H9 (cell line): ENCODE measurements at regions not wholly inside any gene's neighbourhood (a gene's known extent, or its start where the extent isn't known, plus 50 kb on each side); places are given as distances from the start of the nearest gene placed in this dataset.

Experiments
- DNase-seq: peaks from one replicate; pipeline ENCODE4 v3.0.0-alpha.2; 2017
- H2AFZ ChIP-seq: one replicate; pipeline ENCODE4 v1.6.1; 2013; ENCODE audit warnings: mild to moderate bottlenecking, low read length, control low read depth, moderate library complexity
- H2AK5ac ChIP-seq: 2 replicates; pipeline ENCODE4 v1.6.1; 2013; ENCODE audit warnings: low read length, control low read depth, mixed read lengths; ENCODE audit not compliant: insufficient read length
- H2BK120ac ChIP-seq: one replicate; pipeline ENCODE4 v1.6.1; 2013; ENCODE audit warnings: low read depth, mild to moderate bottlenecking, low read length, control low read depth, inconsistent platforms; ENCODE audit not compliant: poor library complexity, severe bottlenecking
- H2BK12ac ChIP-seq: 2 replicates; pipeline ENCODE4 v1.6.1; 2013; ENCODE audit warnings: low read length, control low read depth, mixed read lengths, low read depth; ENCODE audit not compliant: insufficient read length
- H2BK15ac ChIP-seq: 2 replicates; pipeline ENCODE4 v1.6.1; 2013; ENCODE audit warnings: low read depth, low read length, control low read depth
- H2BK20ac ChIP-seq: one replicate; pipeline ENCODE4 v1.6.1; 2013; ENCODE audit warnings: low read depth, mild to moderate bottlenecking, low read length, control low read depth, inconsistent platforms; ENCODE audit not compliant: poor library complexity, severe bottlenecking
- H2BK5ac ChIP-seq: 2 replicates; pipeline ENCODE4 v1.6.1; 2013; ENCODE audit warnings: low read length, control low read depth, mixed read lengths; ENCODE audit not compliant: insufficient read length
- H3K14ac ChIP-seq: 2 replicates; pipeline ENCODE4 v1.6.1; 2013; ENCODE audit warnings: low read length, control low read depth; ENCODE audit not compliant: insufficient read depth
- H3K18ac ChIP-seq: 2 replicates; pipeline ENCODE4 v1.6.1; 2013; ENCODE audit warnings: low read depth, mild to moderate bottlenecking, mixed read lengths, low read length, control low read depth; ENCODE audit not compliant: insufficient read length
- H3K23ac ChIP-seq: 2 replicates; pipeline ENCODE4 v1.6.1; 2013; ENCODE audit warnings: low read length, control low read depth, mixed read lengths, low read depth; ENCODE audit not compliant: insufficient read length
- H3K23me2 ChIP-seq: 2 replicates; pipeline ENCODE4 v1.6.1; 2013; ENCODE audit warnings: low read depth, mild to moderate bottlenecking, mixed read lengths, low read length, control low read depth; ENCODE audit not compliant: insufficient read length, poor library complexity, severe bottlenecking
- H3K27ac ChIP-seq: 2 replicates; pipeline ENCODE4 v1.5.1; 2013; ENCODE audit warnings: low read length, control low read depth, mixed read lengths, low read depth; ENCODE audit not compliant: insufficient read length
- H3K27me3 ChIP-seq: 2 replicates; pipeline ENCODE4 v1.6.1; 2013; ENCODE audit warnings: low read length, control low read depth, inconsistent platforms; ENCODE audit not compliant: insufficient read depth
- H3K4ac ChIP-seq: 2 replicates; pipeline ENCODE4 v1.6.1; 2013; ENCODE audit warnings: low read depth, mild to moderate bottlenecking, control low read depth, inconsistent platforms, low read length, moderate library complexity
- H3K4me1 ChIP-seq: 2 replicates; pipeline ENCODE4 v1.6.1; 2013; ENCODE audit warnings: low read length, control low read depth, inconsistent platforms; ENCODE audit not compliant: insufficient read depth
- H3K4me2 ChIP-seq: 2 replicates; pipeline ENCODE4 v1.6.1; 2013; ENCODE audit warnings: low read length, control low read depth, mixed read lengths; ENCODE audit not compliant: insufficient read length, insufficient read depth
- H3K56ac ChIP-seq: 2 replicates; pipeline ENCODE4 v1.6.1; 2013; ENCODE audit warnings: low read depth, mild to moderate bottlenecking, mixed read lengths, low read length, control low read depth; ENCODE audit not compliant: insufficient read length
- H3K79me1 ChIP-seq: 2 replicates; pipeline ENCODE4 v1.6.1; 2013; ENCODE audit warnings: low read depth, mild to moderate bottlenecking, moderate library complexity, low read length, control low read depth, inconsistent platforms; ENCODE audit not compliant: insufficient read depth, poor library complexity, severe bottlenecking
- H3K79me2 ChIP-seq: 2 replicates; pipeline ENCODE4 v1.6.1; 2013; ENCODE audit warnings: low read length, control low read depth, inconsistent platforms; ENCODE audit not compliant: insufficient read depth
- H3K9ac ChIP-seq: 2 replicates; pipeline ENCODE4 v1.6.1; 2013; ENCODE audit warnings: low read length, control low read depth, mixed read lengths; ENCODE audit not compliant: insufficient read length; ENCODE audit errors: extremely low read depth
- H3K9me3 ChIP-seq: one replicate; pipeline ENCODE4 v1.6.1; 2013; ENCODE audit warnings: low read depth, low read length, inconsistent platforms; ENCODE audit not compliant: control insufficient read depth
- H3T11ph ChIP-seq: one replicate; pipeline ENCODE4 v1.6.1; 2013; ENCODE audit warnings: mild to moderate bottlenecking, low read length, control low read depth, inconsistent platforms
- H4K20me1 ChIP-seq: one replicate; pipeline ENCODE4 v1.6.1; 2013; ENCODE audit not compliant: control insufficient read depth, insufficient read length, insufficient read depth
- H4K5ac ChIP-seq: 2 replicates; pipeline ENCODE4 v1.6.1; 2013; ENCODE audit warnings: low read depth, mild to moderate bottlenecking, mixed read lengths, low read length, control low read depth; ENCODE audit not compliant: insufficient read length
- H4K8ac ChIP-seq: replicated peaks from 2 replicates; pipeline ENCODE4 v1.6.1; 2013; ENCODE audit warnings: low read length, control low read depth, mixed read lengths, low read depth; ENCODE audit not compliant: insufficient read length
- H4K91ac ChIP-seq: 2 replicates; pipeline ENCODE4 v1.6.1; 2013; ENCODE audit warnings: low read depth, mild to moderate bottlenecking, moderate library complexity, mixed read lengths, low read length, control low read depth; ENCODE audit not compliant: insufficient read length
- H3K27ac Mint-ChIP-seq, 3 experiments: 2 replicates in 2 of 3; 3 replicates in 1 of 3; pipeline ENCODE4 v1.8.0; 2020 to 2021; ENCODE audit warnings: mixed read lengths in 3 of 3, mild to moderate bottlenecking in 1 of 3, moderate library complexity in 1 of 3
- H3K27me3 Mint-ChIP-seq: 2 replicates; pipeline ENCODE4 v1.8.0; 2021; ENCODE audit warnings: low read depth, mild to moderate bottlenecking, moderate library complexity, mixed read lengths
- H3K36me3 Mint-ChIP-seq, 3 experiments: 2 replicates in 2 of 3; 3 replicates in 1 of 3; pipeline ENCODE4 v1.8.0; 2020 to 2021; ENCODE audit warnings: low read depth in 3 of 3, mixed read lengths in 3 of 3; ENCODE audit not compliant: insufficient read depth in 1 of 3
- H3K4me1 Mint-ChIP-seq, 2 experiments: 2 replicates each; pipeline ENCODE4 v1.8.0; 2020; ENCODE audit warnings: mixed read lengths in 2 of 2
- H3K4me3 Mint-ChIP-seq, 2 experiments: 2 replicates in 1 of 2; 3 replicates in 1 of 2; pipeline ENCODE4 v1.8.0; 2020 to 2021; ENCODE audit warnings: mild to moderate bottlenecking in 2 of 2, mixed read lengths in 2 of 2, moderate library complexity in 1 of 2
- H3K9me3 Mint-ChIP-seq, 2 experiments: 2 replicates in 1 of 2; 3 replicates in 1 of 2; pipeline ENCODE4 v1.8.0; 2020; ENCODE audit warnings: mild to moderate bottlenecking in 2 of 2, mixed read lengths in 2 of 2, moderate library complexity in 1 of 2
- CTCF ChIP-seq: fragments of 200-600 bp; sonication (generic); conservative IDR thresholded peaks from 3 replicates; pipeline ENCODE4 v1.8.0; 2021; ENCODE audit warnings: antibody characterized with exemption, mild to moderate bottlenecking
- WGBS: extraction: QIAGEN DNeasy Blood & Tissue Kit; methylation state at CpG from one replicate; pipeline ENCODE4 v1.1.7; 2013; ENCODE audit warnings: missing lambda C conversion rate, low lambda C conversion rate, mixed read lengths; ENCODE audit not compliant: insufficient read length; ENCODE audit errors: extremely low coverage; 5-methylcytosine and 5-hydroxymethylcytosine counted together

GRCh38 chr6:156280065-156280464 is 497.1 kb upstream of the ARID1B start:
- no peaks in the 10 kb centered on the region for H3K79me1 ChIP-seq
- Mint-ChIP-seq H3K4me1 (no peaks in the 10 kb centered on the region), H3K36me3 (peaks cover 5 to 11% (median 6%) of the 10 kb centered on the region in 3 experiments; a peak in 6 of 7 replicates), H3K9me3 (peaks cover 11 to 19% of the 10 kb centered on the region in 2 experiments), H3K27ac (no peak overlapping the region), H3K27me3 (no peaks in the 10 kb centered on the region), H3K4me3 (no peak overlapping the region)
- no peak overlapping the region for H3K23ac ChIP-seq
- no peak overlapping the region for H2BK5ac ChIP-seq
- H4K20me1 ChIP-seq = no peaks in the 10 kb centered on the region
- no peaks in the 10 kb centered on the region for H3K4me1 ChIP-seq
- no peak overlapping the region for H3K4me2 ChIP-seq
- H3K9me3 ChIP-seq = no peaks in the 10 kb centered on the region
- H3K9ac ChIP-seq = no peak overlapping the region
- no peak overlapping the region for H2BK15ac ChIP-seq
- no peaks in the 10 kb centered on the region for H3K23me2 ChIP-seq
- DNase-seq = no peak
- H4K91ac ChIP-seq = no peak overlapping the region
- no peak overlapping the region for H3K27ac ChIP-seq
- H2BK120ac ChIP-seq = no peak overlapping the region
- no peak overlapping the region for H4K5ac ChIP-seq
- H2BK20ac ChIP-seq = no peak overlapping the region
- no peak for TF ChIP-seq CTCF
- H3K56ac ChIP-seq = no peak overlapping the region
- no peak overlapping the region for H3T11ph ChIP-seq
- H4K8ac ChIP-seq = no peak overlapping the region
- no peaks in the 10 kb centered on the region for H3K27me3 ChIP-seq
- H3K4ac ChIP-seq = no peak overlapping the region
- no peak overlapping the region for H3K14ac ChIP-seq
- H2AK5ac ChIP-seq = no peak overlapping the region
- WGBS = no CpG with 5 or more reads among the region's 4 CpGs
- H3K18ac ChIP-seq = no peak overlapping the region
- no peak overlapping the region for H2AFZ ChIP-seq
- H2BK12ac ChIP-seq = no peak overlapping the region
- H3K79me2 ChIP-seq = no peaks in the 10 kb centered on the region
